Chondrocyte (in vitro differentiated cells): ENCODE measurements at regions not wholly inside any gene's neighbourhood (a gene's known extent, or its start where the extent isn't known, plus 50 kb on each side); places are given as distances from the start of the nearest gene placed in this dataset.

ENCODE experiments used
- DNase-seq: peaks from one replicate; pipeline ENCODE4 v3.0.0; 2021; ENCODE audit warnings: mixed read lengths, low spot score
- H3K27ac Mint-ChIP-seq: one replicate; pipeline ENCODE4 v1.8.0; 2021; ENCODE audit warnings: mild to moderate bottlenecking, moderate library complexity, mixed read lengths; ENCODE audit not compliant: unreplicated experiment
- H3K27me3 Mint-ChIP-seq: 2 replicates; pipeline ENCODE4 v1.8.0; 2021; ENCODE audit warnings: low read depth, mixed read lengths
- H3K36me3 Mint-ChIP-seq: 2 replicates; pipeline ENCODE4 v1.8.0; 2021; ENCODE audit warnings: low read depth, mixed read lengths
- H3K4me1 Mint-ChIP-seq: 2 replicates; pipeline ENCODE4 v1.8.0; 2021; ENCODE audit warnings: low read depth, mild to moderate bottlenecking, mixed read lengths
- H3K4me3 Mint-ChIP-seq: one replicate; pipeline ENCODE4 v1.8.0; 2021; ENCODE audit warnings: mild to moderate bottlenecking, moderate library complexity, mixed read lengths; ENCODE audit not compliant: unreplicated experiment
- H3K9me3 Mint-ChIP-seq: 2 replicates; pipeline ENCODE4 v1.8.0; 2021; ENCODE audit warnings: low read depth, mixed read lengths
- CTCF ChIP-seq: fragments of 200-600 bp; sonication (generic); IDR thresholded peaks from 2 replicates; pipeline ENCODE4 v1.5.0; 2021; ENCODE audit warnings: antibody characterized with exemption, mild to moderate bottlenecking, moderate library complexity

- Mint-ChIP-seq H3K27me3 (no peaks in the 10 kb centered on the region), H3K9me3 (peaks cover 3% of the 10 kb centered on the region), H3K27ac (no peak overlapping the region), H3K4me1 (peaks cover 33% of the 10 kb centered on the region), H3K36me3 (no peaks in the 10 kb centered on the region), H3K4me3 (no peak overlapping the region)
- DNase-seq = no peak
- no peak for TF ChIP-seq CTCF
These were observed 60.2 kb downstream of the ADAMTS1 start for GRCh38 chr21:26784974-26785373.

- Mint-ChIP-seq H3K36me3 (no peaks in the 10 kb centered on the region), H3K27me3 (no peaks in the 10 kb centered on the region), H3K9me3 (peaks cover 3% of the 10 kb centered on the region), H3K27ac (peak overlapping the region; percentile 11), H3K4me3 (no peak overlapping the region), H3K4me1 (peaks cover 31% of the 10 kb centered on the region)
- no peak for DNase-seq
- no peak for TF ChIP-seq CTCF
These were observed 61.6 kb downstream of the ADAMTS1 start for GRCh38 chr21:26783466-26784195.

GRCh38 chr21:26782747-26783146 is 62.5 kb downstream of the ADAMTS1 start:
- peaks cover 31% of the 10 kb centered on the region for H3K4me1 Mint-ChIP-seq
- H3K4me3 Mint-ChIP-seq = no peak overlapping the region
- DNase-seq = no peak
- peak overlapping the region; percentile 10 for H3K27ac Mint-ChIP-seq
- H3K9me3 Mint-ChIP-seq = peaks cover 3% of the 10 kb centered on the region
- H3K36me3 Mint-ChIP-seq = no peaks in the 10 kb centered on the region
- no peak for TF ChIP-seq CTCF
- no peaks in the 10 kb centered on the region for H3K27me3 Mint-ChIP-seq

GRCh38 chr21:26782331-26782730 is 62.9 kb downstream of the ADAMTS1 start:
- DNase-seq = no peak
- Mint-ChIP-seq H3K9me3 (peaks cover 3% of the 10 kb centered on the region), H3K27ac (no peak overlapping the region), H3K27me3 (no peaks in the 10 kb centered on the region), H3K4me1 (peaks cover 31% of the 10 kb centered on the region), H3K4me3 (no peak overlapping the region), H3K36me3 (no peaks in the 10 kb centered on the region)
- TF ChIP-seq CTCF = no peak

GRCh38 chr21:26781331-26781730 is 63.9 kb downstream of the ADAMTS1 start:
- Mint-ChIP-seq H3K9me3 (peaks cover 3% of the 10 kb centered on the region), H3K36me3 (no peaks in the 10 kb centered on the region), H3K4me3 (no peak overlapping the region), H3K27ac (no peak overlapping the region), H3K27me3 (no peaks in the 10 kb centered on the region), H3K4me1 (peaks cover 31% of the 10 kb centered on the region)
- no peak for TF ChIP-seq CTCF
- no peak for DNase-seq
